ENCODE measurements at regions not wholly inside any gene's neighbourhood (a gene's known extent, or its start where the extent isn't known, plus 50 kb on each side); places are given as distances from the start of the nearest gene placed in this dataset.

DNA sequence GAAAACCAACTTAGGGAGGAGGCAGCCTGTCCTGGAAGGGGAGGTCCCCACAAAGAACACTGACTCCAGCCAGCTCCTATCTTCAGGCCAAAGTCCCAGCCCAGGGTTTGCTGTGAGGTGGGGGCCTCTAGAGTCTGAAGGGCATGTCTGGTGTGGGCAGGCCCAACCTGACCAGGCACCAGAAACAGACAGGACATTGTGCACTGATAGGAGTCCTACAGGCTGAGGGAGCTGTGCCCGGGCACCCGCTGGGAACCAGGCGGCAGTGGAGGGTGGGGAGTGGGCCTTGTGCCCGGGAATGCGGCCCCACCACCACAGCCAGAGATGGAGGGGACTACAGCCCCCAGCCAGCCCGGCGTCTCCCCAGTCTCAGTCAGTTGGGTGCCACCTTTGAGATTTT is 161.4 kb downstream of the WNT7A start:
- Mint-ChIP-seq H3K36me3 (ENCODE audit: low read depth) (no peaks in the 10 kb centered on the region), H3K27ac (no peak overlapping the region)
- TF ChIP-seq, protein P1, sequence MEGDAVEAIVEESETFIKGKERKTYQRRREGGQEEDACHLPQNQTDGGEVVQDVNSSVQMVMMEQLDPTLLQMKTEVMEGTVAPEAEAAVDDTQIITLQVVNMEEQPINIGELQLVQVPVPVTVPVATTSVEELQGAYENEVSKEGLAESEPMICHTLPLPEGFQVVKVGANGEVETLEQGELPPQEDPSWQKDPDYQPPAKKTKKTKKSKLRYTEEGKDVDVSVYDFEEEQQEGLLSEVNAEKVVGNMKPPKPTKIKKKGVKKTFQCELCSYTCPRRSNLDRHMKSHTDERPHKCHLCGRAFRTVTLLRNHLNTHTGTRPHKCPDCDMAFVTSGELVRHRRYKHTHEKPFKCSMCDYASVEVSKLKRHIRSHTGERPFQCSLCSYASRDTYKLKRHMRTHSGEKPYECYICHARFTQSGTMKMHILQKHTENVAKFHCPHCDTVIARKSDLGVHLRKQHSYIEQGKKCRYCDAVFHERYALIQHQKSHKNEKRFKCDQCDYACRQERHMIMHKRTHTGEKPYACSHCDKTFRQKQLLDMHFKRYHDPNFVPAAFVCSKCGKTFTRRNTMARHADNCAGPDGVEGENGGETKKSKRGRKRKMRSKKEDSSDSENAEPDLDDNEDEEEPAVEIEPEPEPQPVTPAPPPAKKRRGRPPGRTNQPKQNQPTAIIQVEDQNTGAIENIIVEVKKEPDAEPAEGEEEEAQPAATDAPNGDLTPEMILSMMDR (IDR thresholded peaks at IDR 0.05) = no peak

DNA sequence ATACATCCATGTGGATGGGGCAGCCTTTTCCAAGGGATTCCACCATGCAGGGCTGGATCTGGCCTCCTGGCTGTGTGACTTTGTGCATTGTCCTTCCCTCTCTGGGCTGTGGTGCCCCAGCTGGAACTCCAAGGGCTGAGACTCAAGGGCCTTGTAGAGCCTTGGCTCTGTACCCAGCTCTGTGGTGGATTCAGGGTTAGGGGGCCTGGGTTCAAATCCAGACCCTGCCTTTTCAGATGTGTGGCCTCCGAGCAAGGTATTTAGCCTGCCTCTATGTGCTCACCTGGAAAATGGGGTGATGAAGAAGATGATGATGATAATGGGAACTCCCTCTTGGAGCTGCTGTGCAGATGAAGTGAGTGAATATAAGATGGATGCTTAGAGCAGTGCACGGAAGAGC is 161.9 kb downstream of the WNT7A start:
- TF ChIP-seq, protein P1 (IDR thresholded peaks at IDR 0.05) = no peak
- peaks cover 2% of the 10 kb centered on the region for H3K27me3 Mint-ChIP-seq (ENCODE audit: insufficient read depth)
- H3K27ac Mint-ChIP-seq = no peak overlapping the region
- H3K4me1 Mint-ChIP-seq (ENCODE audit: low read depth) = no peaks in the 10 kb centered on the region
- no peak overlapping the region for H3K4me3 Mint-ChIP-seq
- peaks cover 15% of the 10 kb centered on the region; the same call in 1 of the 2 replicates for H3K9me3 Mint-ChIP-seq
- no peaks in the 10 kb centered on the region for H3K36me3 Mint-ChIP-seq (ENCODE audit: low read depth)
- DNase-seq = no peak

More for the DNA sequence above, 161.4 kb downstream of the WNT7A start:
- no peaks in the 10 kb centered on the region for H3K4me1 Mint-ChIP-seq (ENCODE audit: low read depth)
- no peak for DNase-seq
- H3K4me3 Mint-ChIP-seq = no peak overlapping the region
- peaks cover 2% of the 10 kb centered on the region for H3K27me3 Mint-ChIP-seq (ENCODE audit: insufficient read depth)
- H3K9me3 Mint-ChIP-seq = peaks cover 10% of the 10 kb centered on the region; the same call in 1 of the 2 replicates

DNA sequence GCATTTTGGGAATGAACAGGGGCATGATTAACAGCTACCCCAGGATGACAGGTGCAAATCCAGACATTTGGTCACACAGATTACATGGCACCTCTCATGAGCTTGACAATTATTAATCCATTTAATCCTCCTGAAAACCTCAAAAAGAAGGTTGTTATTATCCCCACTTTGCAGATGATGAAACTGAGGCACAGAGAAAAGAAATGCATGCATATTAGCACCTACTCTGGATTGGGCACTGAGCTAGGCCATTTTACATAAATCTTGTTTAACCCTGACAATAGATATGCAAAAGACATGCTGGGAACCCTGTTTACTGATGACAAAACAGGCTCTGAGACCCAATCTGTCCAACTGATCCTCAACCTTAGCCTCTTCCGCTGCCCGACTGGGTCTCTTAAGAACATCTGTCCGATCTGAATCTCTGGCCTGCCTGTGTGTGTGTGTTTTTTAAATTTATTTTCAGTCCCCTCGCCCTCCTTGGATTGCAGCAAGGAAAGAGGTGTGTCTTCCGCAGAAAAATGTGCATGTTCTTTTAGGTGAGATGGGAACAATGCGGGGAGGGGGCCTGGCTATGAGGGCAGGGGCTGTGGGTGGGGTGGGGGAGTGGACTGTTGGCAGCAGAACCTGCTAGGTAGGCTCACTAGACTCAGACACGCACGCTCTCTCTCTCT is 162.5 kb downstream of the WNT7A start:
- no peaks in the 10 kb centered on the region for H3K36me3 Mint-ChIP-seq (ENCODE audit: low read depth)
- no peak overlapping the region for H3K4me3 Mint-ChIP-seq
- peaks cover 20% of the 10 kb centered on the region; the same call in 1 of the 2 replicates for H3K9me3 Mint-ChIP-seq
- H3K27me3 Mint-ChIP-seq (ENCODE audit: insufficient read depth) = peaks cover 2% of the 10 kb centered on the region
- DNase-seq = no peak
- H3K4me1 Mint-ChIP-seq (ENCODE audit: low read depth) = no peaks in the 10 kb centered on the region
- no peak overlapping the region for H3K27ac Mint-ChIP-seq
- TF ChIP-seq, protein P1 (IDR thresholded peaks at IDR 0.05) = no peak

DNA sequence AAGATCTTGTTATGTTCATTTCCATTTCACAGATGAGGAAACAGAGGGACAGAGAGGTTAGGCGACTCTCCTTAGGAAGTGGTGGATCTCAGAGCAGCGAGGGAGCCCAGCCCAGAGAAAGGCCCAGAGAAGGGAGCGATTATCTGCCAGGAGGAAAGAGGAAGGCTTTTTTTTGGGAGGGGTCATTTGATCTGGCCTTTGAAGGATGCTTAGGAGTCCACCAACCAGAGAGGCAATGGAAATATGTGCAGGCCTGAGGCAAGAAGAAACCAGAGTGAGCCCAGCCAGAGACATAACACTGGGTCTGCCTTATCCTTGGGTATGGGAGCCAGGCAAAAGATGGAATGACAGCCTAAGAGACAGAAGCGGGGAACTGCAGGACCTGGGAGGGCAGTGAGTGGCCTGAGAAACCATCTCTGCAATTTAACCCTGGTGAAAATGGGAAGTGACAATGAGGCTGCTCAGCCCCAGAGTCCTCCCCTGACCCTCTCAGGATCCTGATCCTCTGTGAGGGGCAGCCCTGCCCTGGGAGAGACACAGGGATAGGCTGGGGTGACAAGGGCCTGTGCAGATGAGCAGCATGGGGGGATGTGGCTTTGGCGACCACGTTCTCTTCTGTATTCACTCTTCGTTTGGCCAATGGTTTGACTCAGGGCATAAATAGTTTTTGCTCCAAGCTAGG is 163.2 kb downstream of the WNT7A start:
- H3K4me3 Mint-ChIP-seq = no peak overlapping the region
- peaks cover 27% of the 10 kb centered on the region; the same call in 1 of the 2 replicates for H3K9me3 Mint-ChIP-seq
- H3K27ac Mint-ChIP-seq = no peak overlapping the region
- TF ChIP-seq, protein P1 (IDR thresholded peaks at IDR 0.05) = no peak
- H3K36me3 Mint-ChIP-seq (ENCODE audit: low read depth) = no peaks in the 10 kb centered on the region
- DNase-seq = no peak
- peaks cover 2% of the 10 kb centered on the region for H3K27me3 Mint-ChIP-seq (ENCODE audit: insufficient read depth)
- no peaks in the 10 kb centered on the region for H3K4me1 Mint-ChIP-seq (ENCODE audit: low read depth)

DNA sequence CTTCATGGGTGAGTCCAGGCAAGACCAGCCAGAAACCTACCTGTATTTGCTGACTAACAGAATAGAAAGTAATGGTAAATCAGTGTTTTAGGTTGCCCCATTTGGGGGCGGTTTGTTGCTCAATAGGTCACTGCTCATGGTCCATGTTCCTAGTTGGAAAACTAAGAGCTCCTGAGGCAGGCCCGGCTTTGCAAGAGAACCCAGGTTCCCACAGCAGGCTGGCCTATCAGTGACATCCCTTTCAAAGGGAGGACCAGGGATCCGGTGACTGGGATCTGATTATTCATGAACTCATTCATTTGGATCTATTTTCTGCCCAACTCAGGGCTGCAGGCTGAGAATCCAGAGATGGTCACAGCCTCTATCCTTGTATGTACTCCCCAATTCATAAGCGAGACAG is 163.9 kb downstream of the WNT7A start:
- no peaks in the 10 kb centered on the region for H3K4me1 Mint-ChIP-seq (ENCODE audit: low read depth)

More for the DNA sequence above, 163.9 kb downstream of the WNT7A start:
- H3K27me3 Mint-ChIP-seq (ENCODE audit: insufficient read depth) = peaks cover 2% of the 10 kb centered on the region
- peaks cover 33% of the 10 kb centered on the region; the same call in 1 of the 2 replicates for H3K9me3 Mint-ChIP-seq
- H3K27ac Mint-ChIP-seq = no peak overlapping the region
- TF ChIP-seq, protein P1 (IDR thresholded peaks at IDR 0.05) = no peak
- no peaks in the 10 kb centered on the region for H3K36me3 Mint-ChIP-seq (ENCODE audit: low read depth)
- no peak for DNase-seq
- H3K4me3 Mint-ChIP-seq = no peak overlapping the region

Data from HFFc6 (cell line).